ENCODE measurements at regions not wholly inside any gene's neighbourhood (a gene's known extent, or its start where the extent isn't known, plus 50 kb on each side); places are given as distances from the start of the nearest gene placed in this dataset.

DNA sequence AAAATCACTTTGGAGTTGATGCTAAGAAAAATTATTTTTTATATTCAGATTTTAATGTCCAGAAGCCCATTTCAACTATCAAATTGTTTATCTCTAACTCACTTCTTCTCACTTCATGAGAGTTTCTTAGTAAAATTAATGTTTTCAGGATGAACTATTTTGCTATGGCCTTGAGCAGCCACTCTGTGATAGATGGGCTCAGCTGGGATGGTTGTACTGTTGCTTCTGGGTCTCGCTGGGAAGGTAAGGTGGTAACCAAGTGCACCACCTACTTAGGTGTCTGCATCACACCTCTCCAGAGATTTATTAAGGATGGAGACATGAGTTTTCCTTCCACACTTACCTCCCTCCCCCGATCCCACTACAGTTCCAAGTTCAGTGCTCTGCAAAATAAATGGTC, 110.3 kb upstream of the ATP2B2 start:
- TF ChIP-seq, protein P1, sequence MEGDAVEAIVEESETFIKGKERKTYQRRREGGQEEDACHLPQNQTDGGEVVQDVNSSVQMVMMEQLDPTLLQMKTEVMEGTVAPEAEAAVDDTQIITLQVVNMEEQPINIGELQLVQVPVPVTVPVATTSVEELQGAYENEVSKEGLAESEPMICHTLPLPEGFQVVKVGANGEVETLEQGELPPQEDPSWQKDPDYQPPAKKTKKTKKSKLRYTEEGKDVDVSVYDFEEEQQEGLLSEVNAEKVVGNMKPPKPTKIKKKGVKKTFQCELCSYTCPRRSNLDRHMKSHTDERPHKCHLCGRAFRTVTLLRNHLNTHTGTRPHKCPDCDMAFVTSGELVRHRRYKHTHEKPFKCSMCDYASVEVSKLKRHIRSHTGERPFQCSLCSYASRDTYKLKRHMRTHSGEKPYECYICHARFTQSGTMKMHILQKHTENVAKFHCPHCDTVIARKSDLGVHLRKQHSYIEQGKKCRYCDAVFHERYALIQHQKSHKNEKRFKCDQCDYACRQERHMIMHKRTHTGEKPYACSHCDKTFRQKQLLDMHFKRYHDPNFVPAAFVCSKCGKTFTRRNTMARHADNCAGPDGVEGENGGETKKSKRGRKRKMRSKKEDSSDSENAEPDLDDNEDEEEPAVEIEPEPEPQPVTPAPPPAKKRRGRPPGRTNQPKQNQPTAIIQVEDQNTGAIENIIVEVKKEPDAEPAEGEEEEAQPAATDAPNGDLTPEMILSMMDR (IDR thresholded peaks at IDR 0.05): no peak
- H3K9me3 Mint-ChIP-seq (ENCODE audit: unreplicated experiment): no peaks in the 10 kb centered on the region
- H3K4me1 Mint-ChIP-seq (ENCODE audit: unreplicated experiment): no peaks in the 10 kb centered on the region
- no peak overlapping the region for H3K4me3 Mint-ChIP-seq (ENCODE audit: unreplicated experiment)
- H3K27me3 Mint-ChIP-seq (ENCODE audit: unreplicated experiment): peaks cover 6% of the 10 kb centered on the region
- no peaks in the 10 kb centered on the region for H3K36me3 Mint-ChIP-seq (ENCODE audit: unreplicated experiment)
- DNase-seq (ENCODE audit: extremely low spot score, unreplicated experiment): no peak
- H3K27ac Mint-ChIP-seq (ENCODE audit: unreplicated experiment): no peak overlapping the region

DNA sequence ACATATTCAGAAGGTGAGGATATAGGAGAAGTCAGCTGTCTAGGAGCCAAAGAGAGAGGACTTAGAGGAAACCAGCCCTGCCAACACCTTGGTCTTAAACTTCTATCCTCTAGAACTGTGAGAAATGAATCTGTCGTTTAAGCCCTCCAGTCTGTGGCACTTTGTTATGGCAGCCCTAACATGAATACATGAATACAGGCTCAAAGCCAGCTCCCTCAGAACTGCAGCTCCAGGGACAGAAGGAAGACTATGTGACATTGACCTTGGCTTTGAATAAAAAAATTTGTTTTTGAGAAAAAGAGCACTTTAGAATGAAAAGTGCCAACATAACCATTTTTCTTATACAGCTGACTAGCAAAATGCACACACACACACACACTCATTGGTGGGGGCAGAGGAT, 110.9 kb upstream of the ATP2B2 start:
- no peaks in the 10 kb centered on the region for H3K9me3 Mint-ChIP-seq (ENCODE audit: unreplicated experiment)
- H3K27ac Mint-ChIP-seq (ENCODE audit: unreplicated experiment): no peak overlapping the region
- no peak overlapping the region for H3K4me3 Mint-ChIP-seq (ENCODE audit: unreplicated experiment)
- TF ChIP-seq, protein P1 (IDR thresholded peaks at IDR 0.05): no peak
- H3K36me3 Mint-ChIP-seq (ENCODE audit: unreplicated experiment): no peaks in the 10 kb centered on the region
- DNase-seq (ENCODE audit: extremely low spot score, unreplicated experiment): no peak
- peaks cover 6% of the 10 kb centered on the region for H3K27me3 Mint-ChIP-seq (ENCODE audit: unreplicated experiment)
- H3K4me1 Mint-ChIP-seq (ENCODE audit: unreplicated experiment): no peaks in the 10 kb centered on the region

DNA sequence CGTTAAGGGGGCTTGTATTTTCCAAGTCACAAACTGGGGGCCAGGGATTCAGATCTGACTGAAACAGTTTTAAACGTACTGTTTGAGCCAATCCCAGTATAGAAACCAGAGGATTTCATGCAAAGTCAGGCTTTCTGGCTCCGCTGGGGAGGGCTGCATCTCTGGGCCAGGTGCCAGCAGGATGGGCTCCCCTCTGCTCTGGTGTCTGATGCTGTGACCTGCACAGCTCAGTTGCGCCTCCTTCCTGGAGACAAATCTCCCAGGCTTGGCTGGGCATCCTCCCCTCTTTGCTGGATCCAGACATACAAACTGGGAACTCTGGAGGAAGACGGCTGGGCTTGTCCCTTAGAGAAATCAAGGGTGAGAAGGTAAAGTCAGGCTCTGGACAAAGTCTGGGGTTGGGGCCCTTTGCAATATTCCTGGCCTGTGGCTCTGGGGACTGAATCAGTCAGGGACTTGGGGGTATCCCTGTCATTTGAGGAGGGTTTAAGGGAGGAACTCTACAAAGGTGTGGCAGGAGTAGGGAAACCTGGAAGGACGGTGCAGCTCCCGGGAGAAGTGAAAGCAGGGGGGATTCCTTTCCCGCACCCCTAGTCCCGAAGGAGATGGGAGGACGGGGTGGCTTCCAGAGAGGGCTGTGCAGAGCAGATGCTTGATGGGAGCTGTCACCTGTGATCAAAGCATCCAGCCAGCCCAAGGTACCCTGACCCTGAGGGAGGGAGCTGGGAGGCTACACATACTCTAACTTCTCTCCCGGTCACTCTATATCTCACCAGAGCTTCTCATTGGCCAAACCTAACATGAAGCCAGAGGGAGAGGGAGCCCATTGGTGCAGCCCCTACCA, 114.8 kb upstream of the ATP2B2 start:
- Mint-ChIP-seq H3K4me3 (ENCODE audit: unreplicated experiment) (no peak overlapping the region), H3K27ac (ENCODE audit: unreplicated experiment) (no peak overlapping the region), H3K9me3 (ENCODE audit: unreplicated experiment) (no peaks in the 10 kb centered on the region), H3K36me3 (ENCODE audit: unreplicated experiment) (no peaks in the 10 kb centered on the region), H3K27me3 (ENCODE audit: unreplicated experiment) (peaks cover 11% of the 10 kb centered on the region), H3K4me1 (ENCODE audit: unreplicated experiment) (no peaks in the 10 kb centered on the region)
- TF ChIP-seq, protein P1 (IDR thresholded peaks at IDR 0.05): no peak
- no peak for DNase-seq (ENCODE audit: extremely low spot score, unreplicated experiment)

DNA sequence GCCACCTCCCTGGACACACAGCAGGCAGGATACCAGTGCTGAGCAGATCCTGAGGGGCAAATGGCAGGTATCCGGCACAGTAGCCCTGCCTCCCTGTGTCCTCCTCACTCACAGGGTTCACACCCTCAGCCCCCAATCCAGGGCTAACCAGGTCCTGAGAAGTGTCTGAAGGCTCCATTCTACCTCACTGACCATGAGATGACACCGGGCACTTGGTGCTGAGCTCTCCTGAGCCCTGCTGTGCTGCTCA, 115.4 kb upstream of the ATP2B2 start:
- TF ChIP-seq, protein P1 (IDR thresholded peaks at IDR 0.05): no peak
- Mint-ChIP-seq H3K36me3 (ENCODE audit: unreplicated experiment) (no peaks in the 10 kb centered on the region), H3K27me3 (ENCODE audit: unreplicated experiment) (peaks cover 11% of the 10 kb centered on the region), H3K27ac (ENCODE audit: unreplicated experiment) (no peak overlapping the region), H3K4me3 (ENCODE audit: unreplicated experiment) (no peak overlapping the region), H3K4me1 (ENCODE audit: unreplicated experiment) (no peaks in the 10 kb centered on the region), H3K9me3 (ENCODE audit: unreplicated experiment) (no peaks in the 10 kb centered on the region)
- no peak for DNase-seq (ENCODE audit: extremely low spot score, unreplicated experiment)

DNA sequence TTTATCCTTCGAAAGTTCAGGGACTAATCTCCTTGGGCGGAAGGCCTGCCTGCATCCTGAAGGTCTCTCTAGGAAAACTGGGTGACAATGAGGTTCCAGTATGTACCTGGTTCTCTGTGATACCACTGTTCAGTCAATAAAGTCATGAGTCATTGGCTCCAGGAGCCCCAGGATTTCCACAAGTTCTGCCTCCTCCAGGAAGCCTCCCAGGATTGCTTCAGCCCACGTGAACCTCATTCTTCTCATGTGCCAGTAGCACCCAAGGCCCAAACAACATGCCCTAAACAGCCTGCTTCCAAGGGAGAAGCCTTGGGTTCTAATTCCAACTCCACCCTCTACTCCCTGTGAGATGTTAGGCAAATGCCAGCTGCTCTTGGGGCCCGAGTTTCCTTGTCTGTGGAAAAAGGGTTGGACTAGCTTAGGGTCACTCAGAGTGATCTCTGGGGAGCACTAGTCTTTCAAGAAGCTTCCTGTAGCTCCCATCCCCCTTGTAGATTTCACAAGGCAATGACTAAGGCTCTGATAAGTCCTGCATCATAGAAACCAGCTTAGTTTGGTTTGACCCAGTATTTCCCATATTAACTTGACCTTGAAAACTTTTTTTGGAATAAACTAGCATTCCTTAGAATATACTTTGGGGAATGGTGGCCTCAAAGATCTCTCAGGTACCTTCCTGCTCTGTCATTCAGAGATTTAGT, 118.3 kb upstream of the ATP2B2 start:
- H3K27ac Mint-ChIP-seq (ENCODE audit: unreplicated experiment): no peak overlapping the region

More for the DNA sequence above, 118.3 kb upstream of the ATP2B2 start:
- TF ChIP-seq, protein P1 (IDR thresholded peaks at IDR 0.05): no peak
- H3K36me3 Mint-ChIP-seq (ENCODE audit: unreplicated experiment): no peaks in the 10 kb centered on the region
- H3K9me3 Mint-ChIP-seq (ENCODE audit: unreplicated experiment): no peaks in the 10 kb centered on the region
- H3K4me1 Mint-ChIP-seq (ENCODE audit: unreplicated experiment): no peaks in the 10 kb centered on the region
- H3K27me3 Mint-ChIP-seq (ENCODE audit: unreplicated experiment): peaks cover 5% of the 10 kb centered on the region
- no peak for DNase-seq (ENCODE audit: extremely low spot score, unreplicated experiment)
- H3K4me3 Mint-ChIP-seq (ENCODE audit: unreplicated experiment): no peak overlapping the region

Data from osteocyte (in vitro differentiated cells).